GM19452 (cell line): ENCODE measurements at regions not wholly inside any gene's neighbourhood (a gene's known extent, or its start where the extent isn't known, plus 50 kb on each side); places are given as distances from the start of the nearest gene placed in this dataset.
"Not testable (repeated sequence)": the region's sequence is repeated elsewhere in the genome, so short reads cannot be mapped to it uniquely, and the experiment has no call there.

ENCODE experiments used
- ATAC-seq: cut with Tn5 transposase; IDR thresholded peaks from one replicate; pipeline ENCODE4 v1.9.1; 2021; ENCODE audit not compliant: unreplicated experiment

- ATAC-seq = no peak
These were observed 574.5 kb downstream of the UQCRFS1 start for GRCh38 chr19:28638445-28638844.

GRCh38 chr19:28636706-28637105 lies 576.2 kb downstream of the UQCRFS1 start:
- ATAC-seq = no peak

GRCh38 chr19:28636016-28636629 lies 576.8 kb downstream of the UQCRFS1 start:
- no peak for ATAC-seq

GRCh38 chr19:28634837-28635236 lies 578.1 kb downstream of the UQCRFS1 start:
- no peak for ATAC-seq

GRCh38 chr19:28634019-28634328 lies 579.0 kb downstream of the UQCRFS1 start:
- no peak for ATAC-seq

- no peak for ATAC-seq
These were observed 579.5 kb downstream of the UQCRFS1 start for GRCh38 chr19:28633319-28634018.

- ATAC-seq = no peak
These were observed 580.4 kb downstream of the UQCRFS1 start for GRCh38 chr19:28632371-28633080.

GRCh38 chr19:28631961-28632360 lies 581.0 kb downstream of the UQCRFS1 start:
- no peak for ATAC-seq

- ATAC-seq = no peak
These were observed 585.3 kb downstream of the UQCRFS1 start for GRCh38 chr19:28627669-28628068.

GRCh38 chr19:28626407-28626806 lies 586.5 kb downstream of the UQCRFS1 start:
- not testable (repeated sequence) for ATAC-seq

GRCh38 chr19:28619816-28620429 lies 593.0 kb downstream of the UQCRFS1 start:
- ATAC-seq = no peak

- no peak for ATAC-seq
These were observed 594.4 kb downstream of the UQCRFS1 start for GRCh38 chr19:28618504-28618903.

GRCh38 chr19:28615966-28616365 lies 597.0 kb downstream of the UQCRFS1 start:
- no peak for ATAC-seq

- ATAC-seq = no peak
These were observed 597.4 kb downstream of the UQCRFS1 start for GRCh38 chr19:28615546-28615916.

- ATAC-seq = no peak
These were observed 598.1 kb downstream of the UQCRFS1 start for GRCh38 chr19:28614634-28615545.

- no peak for ATAC-seq
These were observed 600.6 kb downstream of the UQCRFS1 start for GRCh38 chr19:28612275-28612769.

- not testable (repeated sequence) for ATAC-seq
These were observed 601.6 kb downstream of the UQCRFS1 start for GRCh38 chr19:28611227-28611914.

- ATAC-seq = no peak
These were observed 602.2 kb downstream of the UQCRFS1 start for GRCh38 chr19:28610731-28611130.

- no peak for ATAC-seq
These were observed 603.0 kb downstream of the UQCRFS1 start for GRCh38 chr19:28609944-28610343.

- no peak for ATAC-seq
These were observed 603.7 kb downstream of the UQCRFS1 start for GRCh38 chr19:28609091-28609755.
